NCI-H2227 treated with DMSO at 0.1 percent for 48 hours (cell line): ENCODE measurements at regions not wholly inside any gene's neighbourhood (a gene's known extent, or its start where the extent isn't known, plus 50 kb on each side); places are given as distances from the start of the nearest gene placed in this dataset.
"Not testable (repeated sequence)": the region's sequence is repeated elsewhere in the genome, so short reads cannot be mapped to it uniquely, and the experiment has no call there.

Experiments
- DNase-seq: peaks from one replicate; lab custom pipeline; 2025; lab: John Stamatoyannopoulos, UW

DNA sequence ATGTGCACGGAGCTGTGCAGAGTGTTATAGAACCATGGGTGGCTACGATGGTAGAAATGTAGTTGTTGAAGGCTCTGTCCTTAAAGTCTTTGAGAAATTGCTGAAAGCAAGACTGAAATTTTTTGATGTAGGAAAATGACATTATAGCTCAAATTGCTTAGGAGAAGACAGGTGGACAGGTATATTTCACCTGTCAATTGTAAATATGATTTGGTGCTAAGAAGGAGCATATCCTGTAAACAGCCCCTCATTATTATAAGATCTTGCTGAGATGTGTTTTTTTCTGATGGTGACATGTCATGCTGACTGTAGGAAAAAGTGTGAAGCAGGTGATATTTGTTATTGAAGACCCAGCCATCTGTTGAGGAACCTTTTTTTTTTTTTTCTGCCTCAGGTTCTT is 377.9 kb downstream of the PSAT1 start:
- no peak for DNase-seq

DNA sequence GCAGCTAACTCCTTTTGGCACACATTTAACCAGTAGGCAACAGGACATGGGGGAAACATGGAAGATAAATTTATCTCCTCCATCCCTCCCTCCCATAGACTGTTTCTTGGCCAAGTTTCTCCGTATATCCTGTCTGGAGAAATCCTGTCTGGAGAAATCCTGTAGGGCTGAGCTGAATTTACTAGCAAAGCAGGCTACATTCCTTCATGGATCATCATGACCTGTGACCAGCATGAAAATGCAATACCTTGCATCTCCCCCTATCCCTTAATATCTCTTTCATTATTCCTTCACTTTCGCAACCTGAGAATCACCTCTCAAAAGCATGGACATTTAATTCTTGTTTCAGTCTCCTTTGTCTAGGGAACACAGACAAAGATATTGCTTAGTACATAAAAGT is 379.1 kb downstream of the PSAT1 start:
- DNase-seq = no peak

DNA sequence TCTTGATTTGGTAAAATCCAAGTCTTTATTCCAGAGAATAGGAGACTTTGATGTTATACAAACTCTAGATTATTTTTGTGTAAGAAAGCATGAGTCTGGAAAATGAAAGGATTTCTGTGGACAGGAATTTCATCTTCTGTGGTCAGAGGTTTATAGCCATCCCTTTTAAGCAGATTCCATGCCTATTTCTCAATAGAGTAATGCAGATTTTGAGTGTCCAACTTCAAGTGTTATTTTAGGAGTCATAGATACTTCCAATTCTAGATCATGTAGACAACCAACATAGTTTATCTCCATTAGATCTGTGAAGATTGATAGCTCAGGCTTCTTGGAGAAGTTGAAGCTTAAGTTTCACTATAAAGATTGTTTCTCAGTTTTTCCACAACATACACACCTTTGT is 379.7 kb downstream of the PSAT1 start:
- DNase-seq = no peak

DNA sequence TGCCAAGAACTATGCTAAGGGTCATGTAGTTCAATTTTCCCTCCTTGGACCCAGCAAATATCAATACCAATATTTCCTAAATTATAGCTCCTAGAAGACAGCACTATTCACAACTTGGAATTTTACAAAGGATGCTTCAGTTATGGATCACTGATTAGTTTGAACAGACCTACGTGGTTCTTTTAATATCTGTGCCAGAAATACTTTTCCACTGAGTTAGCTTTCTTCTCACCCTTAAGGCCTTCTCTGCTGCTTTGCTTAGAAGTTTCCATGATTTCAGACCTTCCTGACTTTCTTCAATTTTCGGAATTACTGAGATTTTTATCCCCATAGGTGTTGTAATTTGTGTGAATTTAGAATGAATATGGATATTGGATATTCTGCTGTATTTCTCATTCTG is 380.4 kb downstream of the PSAT1 start:
- no peak for DNase-seq

DNA sequence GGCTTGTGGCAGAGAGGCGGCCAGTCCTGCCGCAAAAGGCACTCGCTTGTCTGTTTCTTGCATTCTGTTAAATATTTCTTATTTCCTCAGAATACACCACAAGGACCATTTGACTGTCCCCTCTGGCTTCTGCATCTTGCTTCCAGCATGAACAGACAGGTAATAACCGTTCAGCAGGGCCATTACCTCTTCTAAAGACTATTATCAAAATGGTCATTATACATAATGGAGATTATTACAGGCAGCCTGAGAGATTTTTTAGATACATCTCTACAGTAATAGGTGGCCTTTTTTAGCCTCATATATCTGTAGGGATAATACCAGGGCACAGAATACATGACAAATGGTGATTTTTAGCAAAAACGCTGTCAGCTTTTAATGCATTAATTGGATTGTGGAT is 382.0 kb downstream of the PSAT1 start:
- DNase-seq = peak; percentile 84

DNA sequence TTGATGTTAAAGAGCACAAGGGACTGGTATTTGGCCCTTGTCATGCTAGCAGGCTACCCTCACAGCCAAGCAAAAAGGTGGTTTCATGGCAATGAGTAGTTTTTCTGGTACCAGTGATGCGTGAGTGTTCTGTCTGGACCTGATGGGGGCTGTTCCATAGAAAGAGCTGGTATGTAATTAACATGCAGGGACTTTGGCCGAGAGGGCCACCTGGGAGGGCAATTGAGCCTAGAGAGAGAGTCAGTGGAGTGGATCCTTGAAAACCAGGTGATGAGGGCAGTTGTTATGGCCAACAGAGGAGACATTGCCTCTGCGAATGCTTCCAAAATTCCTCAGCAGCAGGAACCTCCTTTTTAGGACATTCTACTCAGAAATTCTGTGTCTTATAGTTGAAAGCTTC is 383.3 kb downstream of the PSAT1 start:
- no peak for DNase-seq

DNA sequence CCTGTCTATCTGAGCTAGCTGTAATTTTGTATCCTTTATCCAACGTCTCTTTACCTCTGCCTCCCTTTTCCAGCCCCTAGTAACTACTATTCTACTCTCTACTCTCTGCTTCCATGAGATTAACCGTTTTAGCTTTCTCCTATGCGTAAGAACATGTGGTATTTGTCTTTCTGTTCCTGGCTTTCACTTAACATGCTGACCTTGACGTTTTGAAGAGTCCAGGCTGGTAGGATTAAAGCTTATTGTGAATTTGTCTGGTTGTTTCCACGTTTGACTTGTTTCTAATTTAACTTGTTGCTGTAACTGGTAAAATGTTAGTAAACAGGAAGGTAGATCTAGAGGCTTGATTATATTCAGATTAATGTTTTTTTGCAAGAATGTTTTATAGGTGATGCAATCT is 385.3 kb downstream of the PSAT1 start:
- DNase-seq = peak; percentile 11

DNA sequence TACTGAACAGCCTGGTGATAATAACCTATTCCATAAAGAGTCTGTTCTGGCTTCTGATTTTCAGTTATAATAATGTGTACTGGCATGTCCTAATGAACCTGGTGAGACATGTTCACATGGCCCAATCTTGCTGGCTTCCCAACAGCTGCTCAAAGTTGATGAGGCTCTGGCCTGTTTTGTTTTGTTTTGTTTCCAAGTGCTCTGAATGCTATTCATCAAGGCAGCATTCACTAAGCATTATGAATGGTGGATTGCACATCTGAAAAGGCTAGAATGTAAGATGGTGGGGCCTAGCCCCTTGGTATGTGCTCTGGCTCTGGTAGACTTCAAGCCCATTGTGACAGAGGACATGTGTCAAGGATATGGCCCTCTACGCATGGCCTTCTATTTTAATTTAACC is 388.5 kb downstream of the PSAT1 start:
- no peak for DNase-seq

DNA sequence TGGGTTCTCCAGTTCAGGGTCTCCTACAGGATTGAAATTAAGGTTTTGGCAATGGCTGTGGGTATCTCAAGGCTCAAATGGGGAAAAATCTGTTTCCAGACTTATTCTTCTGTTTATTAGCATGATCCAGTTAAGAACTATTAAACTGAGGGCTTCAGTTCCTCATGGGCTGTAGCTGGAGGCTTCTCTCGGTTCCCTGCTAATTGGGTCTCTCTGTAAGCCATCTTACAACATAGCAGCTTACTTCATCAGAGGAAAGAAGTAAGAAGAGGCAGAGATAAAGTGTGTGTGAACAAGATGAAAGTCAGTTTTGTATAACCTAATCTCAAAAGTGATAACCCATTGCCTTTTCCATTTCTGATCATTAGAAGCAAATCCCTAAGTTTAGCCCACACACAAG is 391.9 kb downstream of the PSAT1 start:
- no peak for DNase-seq

DNA sequence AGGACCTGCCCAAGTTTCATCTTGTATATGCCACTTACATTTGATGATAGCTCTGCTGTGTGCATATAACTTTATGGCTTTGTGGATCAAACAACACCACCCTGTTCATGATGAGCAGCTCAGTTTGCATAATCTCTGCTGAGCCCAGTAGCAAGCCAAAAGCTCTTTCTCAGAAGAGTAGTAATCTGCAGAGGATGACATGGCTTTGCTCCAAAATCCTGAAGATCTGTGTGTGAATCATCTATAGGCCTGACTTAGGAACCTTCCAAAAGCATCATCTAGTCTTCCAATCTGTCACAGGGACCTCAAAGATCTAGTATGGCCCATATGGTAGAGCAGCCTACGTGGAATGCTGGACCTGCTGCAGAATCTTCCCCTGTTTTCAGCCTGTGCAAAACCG is 394.6 kb downstream of the PSAT1 start:
- DNase-seq = no peak

DNA sequence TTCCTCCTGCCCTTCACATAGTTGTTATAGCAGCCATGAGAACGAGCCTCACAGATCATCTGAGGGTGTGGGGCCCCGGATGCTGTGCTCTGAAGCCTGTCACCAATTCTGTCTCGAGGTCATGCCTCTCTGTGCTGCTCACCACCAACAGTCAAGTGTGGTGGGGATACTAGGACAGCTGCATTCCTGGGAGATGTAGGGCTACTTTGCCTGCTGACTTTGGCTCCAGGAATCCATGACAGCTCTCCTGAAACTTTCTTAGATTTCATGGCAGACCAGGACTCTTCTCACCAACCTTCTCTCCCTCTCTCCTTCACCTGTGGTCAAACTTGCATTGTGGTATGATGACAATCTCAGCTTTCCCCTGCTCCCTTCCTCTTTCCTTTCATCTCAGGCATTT is 395.9 kb downstream of the PSAT1 start:
- DNase-seq = no peak

DNA sequence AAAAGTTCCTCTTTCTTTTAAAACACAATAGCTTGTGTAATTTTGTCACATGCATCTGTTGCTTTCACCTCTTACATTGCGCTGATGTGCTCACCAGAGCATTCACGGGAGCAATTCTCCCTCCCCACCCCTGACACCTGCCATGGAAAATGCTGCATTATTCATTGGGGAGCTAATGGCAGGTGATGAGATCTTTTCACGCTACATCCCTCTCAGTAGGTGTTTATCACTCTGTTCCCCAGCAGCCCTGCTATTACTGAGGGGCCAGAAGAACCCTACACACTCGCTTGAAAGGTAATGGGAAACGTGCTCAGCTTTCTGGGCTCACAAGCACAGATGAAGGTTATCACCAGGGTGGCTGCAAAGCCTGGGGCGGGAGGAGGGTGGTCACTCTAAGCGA is 398.0 kb downstream of the PSAT1 start:
- peak; percentile 54 for DNase-seq

DNA sequence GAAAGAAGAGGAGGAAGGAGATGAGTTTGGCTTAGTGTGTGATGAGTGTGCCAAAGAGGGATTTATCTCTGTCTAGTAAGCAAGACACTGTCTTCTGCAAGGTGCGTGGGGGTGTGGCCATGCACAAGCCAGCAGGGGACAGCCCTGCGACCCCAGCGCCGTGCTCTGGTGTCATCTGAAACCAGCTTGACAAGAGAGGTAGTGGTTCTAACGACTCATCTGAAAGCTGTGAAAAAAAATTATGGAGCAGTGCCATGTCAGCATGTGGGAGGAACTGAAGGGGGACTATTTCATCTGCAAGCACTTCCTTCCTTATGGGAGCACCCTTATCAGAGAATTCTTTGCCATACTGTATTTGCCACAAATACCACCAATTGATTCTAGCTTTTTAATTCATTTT is 398.6 kb downstream of the PSAT1 start:
- peak; percentile 50 for DNase-seq

DNA sequence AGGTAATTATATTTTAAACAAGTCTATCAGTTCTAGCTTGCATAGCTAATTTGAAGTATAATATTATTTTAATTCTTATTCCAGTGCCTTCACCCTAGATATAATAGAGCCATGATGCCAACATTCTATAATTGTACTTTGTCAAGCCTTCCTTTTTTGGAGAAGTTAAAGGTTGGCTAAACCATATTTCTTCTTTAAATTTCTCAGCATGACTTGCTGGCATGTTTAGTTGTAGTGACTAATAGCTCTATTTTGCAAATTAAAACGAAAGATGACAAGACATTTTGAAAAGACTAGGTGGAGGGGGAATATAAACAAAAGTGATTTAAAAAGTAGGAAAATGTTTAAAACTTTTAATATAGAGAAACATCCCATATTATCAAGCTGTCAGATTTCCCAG is 400.7 kb downstream of the PSAT1 start:
- DNase-seq = no peak

DNA sequence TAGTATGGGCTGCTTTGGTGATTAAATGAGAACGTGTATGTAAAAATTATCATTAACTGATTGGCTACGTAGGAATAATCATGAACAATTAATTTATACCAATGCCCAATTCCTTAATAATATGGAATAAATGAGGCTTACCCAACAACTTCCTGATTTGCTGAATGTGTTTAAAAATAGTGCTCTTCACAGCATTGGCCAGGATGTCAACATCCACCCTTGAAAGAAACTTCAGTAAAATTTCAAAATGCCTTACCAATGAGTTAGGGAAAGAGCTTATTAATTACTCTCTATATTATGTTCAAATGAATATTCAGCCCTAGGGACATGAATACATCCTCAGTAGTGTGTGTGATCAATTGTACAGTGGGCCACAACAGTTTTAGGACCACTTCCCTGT is 401.4 kb downstream of the PSAT1 start:
- DNase-seq = no peak

DNA sequence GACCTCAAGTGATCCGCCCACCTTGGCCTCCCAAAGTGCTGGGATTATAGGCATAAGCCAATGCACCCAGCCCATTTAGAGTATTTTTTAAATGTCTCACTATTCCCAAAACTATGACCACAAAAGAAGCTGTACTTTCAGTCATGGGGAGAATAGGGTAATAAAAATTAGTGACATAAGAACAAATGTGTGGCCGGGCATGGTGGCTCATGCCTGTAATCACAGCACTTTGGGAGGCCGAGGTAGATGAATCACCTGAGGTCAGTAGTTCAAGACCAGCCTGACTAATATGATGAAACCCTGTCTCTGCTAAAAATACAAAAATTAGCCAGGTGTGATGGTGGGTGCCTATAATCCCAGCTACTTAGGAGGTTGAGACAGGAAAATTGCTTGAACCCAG is 402.3 kb downstream of the PSAT1 start:
- DNase-seq = not testable (repeated sequence)

DNA sequence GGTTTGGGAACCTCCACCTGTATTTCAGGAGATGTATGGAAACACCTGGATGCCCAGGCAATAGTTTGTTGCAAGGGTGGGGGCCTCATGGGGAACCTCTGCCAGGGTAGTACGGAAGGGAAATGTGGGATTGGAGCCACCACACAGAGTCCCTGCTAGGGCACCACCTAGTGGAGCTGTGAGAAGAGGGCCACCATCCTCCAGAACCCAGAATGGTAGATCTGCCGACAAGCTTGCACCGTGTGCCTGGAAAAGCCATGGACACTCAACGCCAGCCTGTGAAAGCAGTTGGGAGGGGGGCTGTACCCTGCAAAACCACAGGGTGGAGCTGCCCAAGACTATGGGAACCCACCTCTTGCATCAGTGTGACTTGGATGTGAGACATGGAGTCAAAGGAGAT is 407.2 kb downstream of the PSAT1 start:
- DNase-seq = not testable (repeated sequence)

DNA sequence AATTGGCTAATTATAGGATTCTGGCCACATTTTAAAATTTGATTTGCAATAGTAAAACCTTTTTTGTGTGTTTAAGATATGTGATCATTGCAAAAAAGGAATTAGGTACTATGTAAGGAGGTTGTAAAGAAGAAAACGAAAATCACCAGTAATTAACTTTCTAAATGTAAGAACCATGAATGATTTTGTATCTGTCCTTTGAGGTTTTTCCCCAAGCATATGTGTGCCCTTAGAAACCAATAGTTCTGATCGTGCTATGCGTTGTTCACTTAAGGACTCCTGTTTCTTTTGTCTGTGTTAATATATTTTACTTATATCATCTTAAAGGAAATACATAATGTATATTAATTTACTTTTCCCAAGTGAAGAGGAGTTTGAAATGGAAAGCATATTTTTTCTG is 410.2 kb downstream of the PSAT1 start:
- no peak for DNase-seq

DNA sequence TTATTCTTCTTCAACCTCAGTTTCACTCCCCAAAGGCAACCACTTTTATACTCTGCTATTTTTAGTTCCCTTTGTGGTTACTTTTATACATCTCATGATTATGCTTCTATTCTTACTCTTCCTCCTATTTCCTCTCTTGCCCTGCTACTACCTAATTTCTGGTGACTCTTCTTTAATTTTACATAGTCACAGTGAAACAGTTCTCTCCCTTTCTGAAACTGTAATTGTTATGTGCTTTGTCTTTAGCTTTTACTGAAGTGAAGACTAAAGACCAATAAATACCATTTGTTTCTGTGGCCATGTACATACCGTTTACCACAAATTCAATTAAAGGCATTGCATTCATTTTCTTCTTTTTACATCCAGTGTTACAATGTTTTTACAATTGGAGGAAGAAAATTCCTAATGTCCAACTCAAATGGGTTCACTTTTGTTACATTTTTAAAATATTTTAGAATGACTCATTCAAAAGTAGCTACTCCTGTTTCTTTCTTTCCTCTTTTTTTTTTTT is 410.6 kb downstream of the PSAT1 start:
- DNase-seq = no peak

DNA sequence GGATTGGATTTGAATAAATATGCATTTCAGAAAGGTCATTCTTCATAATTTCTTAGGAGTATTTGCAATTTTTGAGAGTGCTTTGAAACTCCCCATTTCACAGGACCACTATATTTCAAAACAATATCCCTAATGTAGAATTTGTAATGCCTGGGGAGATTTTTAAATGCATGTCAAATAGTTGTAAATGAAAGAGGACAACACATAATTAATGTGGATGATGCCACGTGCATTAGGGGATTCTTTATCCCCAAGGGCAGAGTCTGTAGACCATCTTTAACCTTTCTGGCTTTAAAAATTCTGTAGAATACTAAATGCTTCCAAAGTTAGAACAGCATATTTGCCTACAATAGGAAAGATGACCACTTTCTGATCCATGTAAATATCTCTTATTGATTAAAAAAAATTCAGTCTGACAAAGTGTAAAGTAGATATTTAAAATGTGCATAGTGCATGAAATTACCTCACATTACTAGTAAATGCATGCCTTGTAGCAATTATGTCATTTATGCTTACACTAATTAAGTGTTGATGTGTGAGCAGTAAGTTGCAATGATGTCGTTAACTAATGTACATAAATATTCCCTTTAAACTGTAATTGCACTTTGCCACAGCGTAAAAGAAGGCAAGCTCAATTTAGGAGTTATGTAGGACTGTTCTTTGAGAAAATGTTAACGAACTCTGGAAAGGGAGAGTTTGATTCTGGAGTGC is 416.1 kb downstream of the PSAT1 start:
- no peak for DNase-seq

DNA sequence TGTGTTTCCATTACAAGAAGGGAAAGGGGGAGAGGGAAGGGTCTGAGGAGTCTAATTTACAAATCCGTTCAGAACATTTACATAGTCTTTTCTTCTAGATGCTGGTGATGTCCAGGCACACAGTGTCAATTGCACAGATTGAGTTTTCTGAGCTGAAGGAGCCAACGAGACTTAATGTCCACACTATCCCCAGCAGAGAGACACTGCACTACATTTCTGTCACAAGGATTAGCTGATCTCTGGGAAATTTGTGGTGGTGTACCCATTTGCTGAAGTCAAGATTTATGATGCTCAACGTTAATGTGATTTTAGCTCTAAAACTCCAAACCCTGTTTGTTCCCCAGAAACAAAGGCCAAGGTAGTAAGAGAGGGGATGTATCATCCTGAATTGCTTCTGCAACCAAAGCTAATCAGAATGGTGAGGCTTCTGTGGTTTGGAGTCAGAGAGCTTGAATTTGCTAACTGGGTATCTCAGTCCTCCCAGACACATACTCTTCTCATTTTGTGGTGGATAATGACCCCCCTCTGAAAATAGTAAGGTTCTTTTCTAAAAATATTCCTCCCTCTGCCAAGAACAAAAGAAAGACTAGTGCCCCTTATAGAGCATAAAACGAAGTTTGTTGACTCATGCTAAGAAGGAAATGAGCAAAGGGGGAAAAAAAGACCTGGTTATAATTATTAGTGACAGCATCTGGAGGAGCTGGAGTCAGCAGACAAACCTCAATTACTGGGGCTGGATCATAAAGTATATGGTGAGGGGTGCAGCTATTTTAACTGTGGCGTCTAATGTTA is 416.9 kb downstream of the PSAT1 start:
- peak; percentile 71 for DNase-seq

DNA sequence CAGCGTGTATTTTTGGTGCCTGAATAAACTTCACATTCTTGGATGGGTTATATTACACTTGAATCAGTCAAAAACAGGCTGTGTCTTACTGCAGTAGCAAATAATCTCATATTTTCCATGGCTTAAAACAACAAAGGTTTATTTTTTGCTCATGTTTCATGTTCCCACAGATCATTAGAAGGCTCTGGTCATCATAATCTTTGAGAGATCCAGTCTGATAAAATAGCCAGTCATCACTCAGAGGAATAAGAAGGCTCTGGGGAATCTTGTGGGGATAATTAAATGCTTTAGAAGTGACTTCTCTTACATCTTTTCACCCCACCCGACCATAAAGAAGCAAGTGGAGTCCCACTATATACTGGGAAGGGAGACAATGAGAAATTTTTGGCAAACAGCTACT is 417.7 kb downstream of the PSAT1 start:
- DNase-seq = no peak

DNA sequence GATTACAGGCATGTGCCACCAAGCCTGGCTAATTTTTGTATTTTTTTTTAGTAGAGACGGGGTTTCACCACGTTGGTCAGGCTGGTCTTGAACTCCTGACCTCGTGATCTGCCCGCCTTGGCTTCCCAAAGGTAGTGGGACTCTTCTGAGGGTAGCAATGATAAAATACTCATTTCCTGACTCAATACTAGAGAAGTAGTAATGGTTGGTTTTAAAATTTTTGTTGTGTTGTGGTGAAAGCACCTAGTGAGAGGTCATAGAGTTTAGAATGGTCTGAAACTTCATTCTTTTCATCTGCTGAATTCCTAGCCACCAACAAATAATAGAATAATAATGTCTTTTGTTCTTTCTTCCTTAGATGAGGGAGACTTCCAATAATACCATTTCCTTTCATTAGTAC is 422.1 kb downstream of the PSAT1 start:
- DNase-seq = not testable (repeated sequence)

DNA sequence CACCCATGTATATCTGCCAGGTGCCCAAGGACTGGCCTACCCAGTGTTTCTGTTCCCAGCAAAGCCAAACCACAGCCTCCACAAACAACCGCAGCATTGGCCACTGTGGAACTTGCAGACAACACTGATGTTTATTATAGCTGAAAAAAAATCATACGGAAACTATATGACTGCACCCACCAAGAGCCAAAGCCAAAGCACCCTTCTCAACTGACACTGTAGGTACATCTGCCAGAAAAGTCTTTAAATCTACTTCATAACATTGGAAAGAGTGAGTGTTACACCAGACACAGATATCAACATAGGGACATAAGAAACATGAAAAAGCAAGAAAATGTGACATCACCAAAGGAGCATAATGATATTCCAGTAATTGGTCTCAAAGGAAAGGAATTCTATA is 428.0 kb downstream of the PSAT1 start:
- DNase-seq = no peak
